Kidney glomerular epithelial cell (primary cell): ENCODE measurements at regions not wholly inside any gene's neighbourhood (a gene's known extent, or its start where the extent isn't known, plus 50 kb on each side); places are given as distances from the start of the nearest gene placed in this dataset.
"Not testable (repeated sequence)": the region's sequence is repeated elsewhere in the genome, so short reads cannot be mapped to it uniquely, and the experiment has no call there.

Experiments used
- DNase-seq: peaks from one replicate; lab custom pipeline; 2025; lab: John Stamatoyannopoulos, UW

DNA sequence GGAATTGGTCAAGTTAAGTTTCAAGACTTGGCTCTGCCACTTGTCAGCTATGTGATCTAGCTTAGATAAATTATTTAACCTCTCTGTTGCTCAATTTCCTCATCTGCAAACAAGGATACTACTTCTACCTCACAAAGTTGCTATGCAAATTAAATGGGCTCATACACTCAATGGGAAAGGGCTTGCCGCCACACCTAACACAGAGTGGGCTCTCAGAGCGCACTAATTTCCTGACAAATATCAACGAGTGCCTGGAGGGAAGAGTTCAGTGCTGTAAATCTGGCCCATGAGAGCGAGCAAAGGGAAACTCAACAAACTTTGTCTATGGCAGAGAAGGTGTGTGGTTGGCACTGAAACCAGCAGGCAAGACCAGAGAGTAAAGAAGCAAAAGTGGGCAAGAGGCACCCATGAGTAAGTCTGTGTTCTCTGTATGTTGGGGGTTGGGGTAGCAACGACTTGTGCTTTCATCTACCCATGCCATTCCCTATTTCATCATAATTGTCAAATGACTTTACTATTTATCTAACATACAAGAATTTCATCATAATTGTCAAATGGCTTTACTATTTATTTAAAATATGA lies 60.7 kb upstream of the PHF21A start:
- DNase-seq = no peak

DNA sequence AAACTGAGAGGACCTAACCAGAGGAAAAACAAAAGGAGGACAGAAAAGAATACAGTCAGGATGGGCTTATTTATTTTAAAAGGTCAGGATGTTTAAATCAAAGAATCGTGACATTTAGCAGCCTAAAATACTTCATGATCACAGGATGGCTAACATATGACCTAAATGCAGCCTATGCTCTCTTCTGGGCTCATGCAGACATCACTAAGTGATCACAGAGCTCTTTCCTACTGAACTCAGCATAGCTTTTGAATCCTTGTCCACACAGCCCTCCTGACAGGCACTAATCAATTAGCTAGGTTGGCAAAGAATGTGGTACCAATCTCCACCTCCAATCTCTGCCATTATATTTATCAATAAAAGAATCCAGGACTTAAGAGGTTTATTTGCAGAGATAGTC lies 60.1 kb upstream of the PHF21A start:
- no peak for DNase-seq

GRCh38 chr11:46180736-46181135 lies 59.5 kb upstream of the PHF21A start:
- DNase-seq = peak; percentile 1

GRCh38 chr11:46178513-46178912 lies 57.3 kb upstream of the PHF21A start:
- no peak for DNase-seq

DNA sequence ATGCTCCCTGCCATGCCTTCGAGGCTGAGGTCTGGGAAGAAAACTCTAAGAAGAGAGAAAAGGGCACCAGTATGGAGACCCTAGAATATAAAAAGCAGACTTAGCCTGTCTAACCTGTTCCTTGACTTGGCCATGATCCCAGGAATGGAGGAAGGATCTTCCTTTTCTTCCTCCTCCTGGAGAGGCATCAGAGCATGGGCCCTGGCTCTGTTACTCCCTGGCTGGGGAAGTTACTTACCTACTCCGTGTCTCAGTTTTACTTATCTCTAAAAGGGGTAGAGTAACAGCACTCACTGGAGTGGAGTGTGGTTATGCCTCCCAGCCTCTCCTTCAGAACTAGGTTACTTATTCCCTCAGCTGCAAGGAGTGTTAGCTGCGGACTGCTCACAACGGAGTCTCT lies 55.2 kb upstream of the PHF21A start:
- DNase-seq = no peak

- DNase-seq = no peak
Measured at GRCh38 chr11:46175401-46176002, 54.2 kb upstream of the PHF21A start.

DNA sequence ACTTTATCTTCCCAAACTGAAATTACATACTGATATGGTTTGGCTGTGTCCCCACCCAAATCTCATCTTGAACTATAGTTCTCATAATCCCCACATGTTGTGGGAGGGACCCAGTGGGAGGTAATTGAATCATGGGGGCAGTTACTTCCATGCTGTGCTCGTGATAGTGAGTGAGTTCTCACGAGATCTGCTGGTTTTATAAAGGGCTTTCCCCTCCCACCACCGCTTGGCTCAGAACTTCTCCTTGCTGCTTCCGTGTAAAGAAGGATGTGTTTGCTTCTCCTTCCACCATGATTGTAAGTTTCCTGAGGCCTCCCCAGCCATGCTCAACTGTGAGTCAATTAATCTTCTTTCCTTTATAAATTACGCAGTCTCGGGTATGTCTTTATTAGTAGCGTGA lies 50.4 kb upstream of the PHF21A start:
- not testable (repeated sequence) for DNase-seq
